ENCODE measurements at regions not wholly inside any gene's neighbourhood (a gene's known extent, or its start where the extent isn't known, plus 50 kb on each side); places are given as distances from the start of the nearest gene placed in this dataset.

DNA sequence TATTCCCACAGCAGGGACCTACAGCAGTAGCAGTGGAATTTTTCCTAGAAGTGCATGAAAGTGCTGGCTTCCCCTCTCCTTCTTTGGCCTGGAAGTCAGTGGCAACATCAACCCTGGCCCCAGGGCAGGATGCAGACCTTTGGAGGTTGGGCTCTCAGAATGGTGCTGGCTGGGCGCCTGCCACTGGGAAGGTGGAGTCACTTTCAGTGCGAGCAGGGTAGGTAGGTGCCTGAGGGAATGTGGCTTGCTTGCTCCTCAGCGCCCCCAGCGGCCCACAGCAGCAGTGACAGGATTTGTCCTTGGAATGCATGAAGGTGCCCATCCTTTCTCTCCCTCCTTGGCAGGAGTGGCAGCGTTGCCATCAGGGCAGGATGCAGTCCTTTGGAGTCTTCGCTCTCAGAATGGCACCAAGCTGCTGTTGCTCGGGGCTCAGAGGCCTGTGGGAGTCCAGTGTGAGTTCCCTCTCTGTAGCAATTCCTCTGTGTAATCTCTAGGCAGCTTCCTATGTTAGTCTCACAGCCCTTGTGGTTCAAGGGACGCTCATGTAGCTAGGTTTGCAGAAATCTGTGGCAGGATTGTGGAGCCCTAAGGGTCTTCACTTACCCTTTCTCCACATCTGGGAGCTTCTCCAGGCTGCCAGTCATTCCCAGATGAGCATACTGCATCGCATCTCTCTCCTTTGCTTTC lies 354.4 kb upstream of the DACH1 start:
- no peak overlapping the region for H3K4me3 Mint-ChIP-seq
- DNase-seq (ENCODE audit: low spot score) = peak; percentile 59
- Histone ChIP-seq H3F3A (ENCODE audit: low read depth) (no peaks in the 10 kb centered on the region), H3K9me3 (ENCODE audit: low read depth) (no peaks in the 10 kb centered on the region), H3K27ac (no peak overlapping the region), H4K20me1 (ENCODE audit: low read depth) (no peaks in the 10 kb centered on the region), H3K4me2 (no peak overlapping the region), H3K9ac (no peak overlapping the region), H3K4me3 (no peak overlapping the region), H3K79me2 (ENCODE audit: low read depth) (no peaks in the 10 kb centered on the region), H2AFZ (replicated peaks) (peak overlapping the region; percentile 82), H3K36me3 (no peaks in the 10 kb centered on the region), H3K27me3 (no peaks in the 10 kb centered on the region), H3K4me1 (no peaks in the 10 kb centered on the region)
- H3K36me3 Mint-ChIP-seq = no peaks in the 10 kb centered on the region
- TF ChIP-seq EZH2 (IDR thresholded peaks at IDR 0.05) = no peak
- TF ChIP-seq EZH2phosphoT487 (IDR thresholded peaks at IDR 0.05) = no peak
- TF ChIP-seq, protein P1, sequence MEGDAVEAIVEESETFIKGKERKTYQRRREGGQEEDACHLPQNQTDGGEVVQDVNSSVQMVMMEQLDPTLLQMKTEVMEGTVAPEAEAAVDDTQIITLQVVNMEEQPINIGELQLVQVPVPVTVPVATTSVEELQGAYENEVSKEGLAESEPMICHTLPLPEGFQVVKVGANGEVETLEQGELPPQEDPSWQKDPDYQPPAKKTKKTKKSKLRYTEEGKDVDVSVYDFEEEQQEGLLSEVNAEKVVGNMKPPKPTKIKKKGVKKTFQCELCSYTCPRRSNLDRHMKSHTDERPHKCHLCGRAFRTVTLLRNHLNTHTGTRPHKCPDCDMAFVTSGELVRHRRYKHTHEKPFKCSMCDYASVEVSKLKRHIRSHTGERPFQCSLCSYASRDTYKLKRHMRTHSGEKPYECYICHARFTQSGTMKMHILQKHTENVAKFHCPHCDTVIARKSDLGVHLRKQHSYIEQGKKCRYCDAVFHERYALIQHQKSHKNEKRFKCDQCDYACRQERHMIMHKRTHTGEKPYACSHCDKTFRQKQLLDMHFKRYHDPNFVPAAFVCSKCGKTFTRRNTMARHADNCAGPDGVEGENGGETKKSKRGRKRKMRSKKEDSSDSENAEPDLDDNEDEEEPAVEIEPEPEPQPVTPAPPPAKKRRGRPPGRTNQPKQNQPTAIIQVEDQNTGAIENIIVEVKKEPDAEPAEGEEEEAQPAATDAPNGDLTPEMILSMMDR (IDR thresholded peaks at IDR 0.05) = peak; percentile 80
- H3K9me3 Mint-ChIP-seq = peaks cover 4% of the 10 kb centered on the region
- no peaks in the 10 kb centered on the region for H3K27me3 Mint-ChIP-seq (ENCODE audit: insufficient read depth, low read depth)
- no peaks in the 10 kb centered on the region for H3K4me1 Mint-ChIP-seq
- no peak overlapping the region for H3K27ac Mint-ChIP-seq

DNA sequence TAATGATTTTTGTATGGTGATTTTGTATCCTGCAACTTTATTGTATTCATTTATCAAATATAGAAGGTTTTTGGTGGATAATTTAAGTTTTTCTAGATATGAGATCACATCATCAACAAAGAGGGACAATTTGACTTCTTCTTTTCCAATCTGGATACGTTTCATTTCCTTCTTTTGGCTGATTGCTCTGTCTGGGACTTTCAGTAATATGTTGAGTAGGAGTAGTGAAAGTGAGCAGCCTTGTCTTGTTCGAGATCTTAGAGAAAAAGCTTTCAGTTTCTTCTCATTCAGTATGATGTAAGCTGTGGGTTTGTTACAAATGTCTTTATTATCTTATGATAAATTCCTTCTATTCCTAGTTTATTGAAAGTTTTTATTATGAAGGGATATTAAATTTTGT lies 352.0 kb upstream of the DACH1 start:
- Histone ChIP-seq H3K9ac (no peak overlapping the region), H2AFZ (replicated peaks) (no peak overlapping the region), H3K4me1 (no peaks in the 10 kb centered on the region), H3K4me3 (no peak overlapping the region), H3K27me3 (no peaks in the 10 kb centered on the region), H3K4me2 (no peak overlapping the region), H3K36me3 (no peaks in the 10 kb centered on the region), H3K79me2 (ENCODE audit: low read depth) (no peaks in the 10 kb centered on the region), H4K20me1 (ENCODE audit: low read depth) (no peaks in the 10 kb centered on the region), H3F3A (ENCODE audit: low read depth) (no peaks in the 10 kb centered on the region), H3K27ac (no peak overlapping the region), H3K9me3 (ENCODE audit: low read depth) (no peaks in the 10 kb centered on the region)
- Mint-ChIP-seq H3K27me3 (ENCODE audit: insufficient read depth, low read depth) (no peaks in the 10 kb centered on the region), H3K4me1 (no peaks in the 10 kb centered on the region), H3K4me3 (no peak overlapping the region), H3K36me3 (no peaks in the 10 kb centered on the region), H3K9me3 (peaks cover 4% of the 10 kb centered on the region), H3K27ac (no peak overlapping the region)
- TF ChIP-seq EZH2phosphoT487 (IDR thresholded peaks at IDR 0.05) (no peak), EZH2 (IDR thresholded peaks at IDR 0.05) (no peak)
- TF ChIP-seq, protein P1 (IDR thresholded peaks at IDR 0.05) = no peak
- DNase-seq (ENCODE audit: low spot score) = no peak

DNA sequence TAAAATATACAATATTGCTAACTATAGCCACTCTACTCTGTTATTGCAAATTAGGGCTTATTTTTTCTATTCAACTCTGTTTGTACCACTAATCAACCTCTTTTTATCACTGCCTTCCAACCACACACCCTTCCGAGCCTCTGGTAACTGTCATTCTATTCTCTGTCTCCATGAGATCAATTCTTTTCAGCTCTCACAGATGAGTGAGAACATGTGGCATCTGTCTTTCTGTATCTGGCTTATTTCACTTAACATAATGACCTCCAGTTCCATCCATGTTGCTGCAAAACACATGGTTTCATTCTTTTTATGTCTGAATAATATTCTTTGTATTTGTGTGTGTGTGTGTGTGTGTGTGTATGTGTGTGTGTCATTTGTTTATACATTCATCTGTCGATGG lies 350.1 kb upstream of the DACH1 start:
- no peak overlapping the region for H3K9ac ChIP-seq
- no peaks in the 10 kb centered on the region for H4K20me1 ChIP-seq (ENCODE audit: low read depth)
- H3K4me2 ChIP-seq = no peak overlapping the region
- H3K27ac ChIP-seq = no peak overlapping the region
- no peaks in the 10 kb centered on the region for H3K36me3 ChIP-seq
- H3K27me3 ChIP-seq = no peaks in the 10 kb centered on the region
- TF ChIP-seq EZH2 (IDR thresholded peaks at IDR 0.05) (no peak), EZH2phosphoT487 (IDR thresholded peaks at IDR 0.05) (no peak)
- TF ChIP-seq, protein P1 (IDR thresholded peaks at IDR 0.05) = no peak
- no peak overlapping the region for H3K4me3 Mint-ChIP-seq
- DNase-seq (ENCODE audit: low spot score) = no peak
- no peaks in the 10 kb centered on the region for H3K27me3 Mint-ChIP-seq (ENCODE audit: insufficient read depth, low read depth)
- no peak overlapping the region for H3K4me3 ChIP-seq
- H3K79me2 ChIP-seq (ENCODE audit: low read depth) = no peaks in the 10 kb centered on the region
- no peak overlapping the region for H2AFZ ChIP-seq (replicated peaks)
- no peaks in the 10 kb centered on the region for H3K36me3 Mint-ChIP-seq
- no peak overlapping the region for H3K27ac Mint-ChIP-seq
- no peaks in the 10 kb centered on the region for H3K9me3 ChIP-seq (ENCODE audit: low read depth)
- H3K4me1 Mint-ChIP-seq = no peaks in the 10 kb centered on the region
- H3K9me3 Mint-ChIP-seq = peaks cover 4% of the 10 kb centered on the region
- no peaks in the 10 kb centered on the region for H3F3A ChIP-seq (ENCODE audit: low read depth)
- no peaks in the 10 kb centered on the region for H3K4me1 ChIP-seq
